AG09319 (cell line): ENCODE measurements at regions not wholly inside any gene's neighbourhood (a gene's known extent, or its start where the extent isn't known, plus 50 kb on each side); places are given as distances from the start of the nearest gene placed in this dataset.

ENCODE experiments used
- DNase-seq: peaks from one replicate; pipeline ENCODE4 v3.0.0-alpha.2; 2010; ENCODE audit warnings: low read depth; ENCODE audit errors: extremely low read depth
- TF ChIP-seq, protein P1 (sequence below): IDR thresholded peaks from 2 replicates; pipeline ENCODE4 v1.5.1; 2011; ENCODE audit warnings: low read depth, mild to moderate bottlenecking, inconsistent platforms, low read length, moderate library complexity

DNA sequence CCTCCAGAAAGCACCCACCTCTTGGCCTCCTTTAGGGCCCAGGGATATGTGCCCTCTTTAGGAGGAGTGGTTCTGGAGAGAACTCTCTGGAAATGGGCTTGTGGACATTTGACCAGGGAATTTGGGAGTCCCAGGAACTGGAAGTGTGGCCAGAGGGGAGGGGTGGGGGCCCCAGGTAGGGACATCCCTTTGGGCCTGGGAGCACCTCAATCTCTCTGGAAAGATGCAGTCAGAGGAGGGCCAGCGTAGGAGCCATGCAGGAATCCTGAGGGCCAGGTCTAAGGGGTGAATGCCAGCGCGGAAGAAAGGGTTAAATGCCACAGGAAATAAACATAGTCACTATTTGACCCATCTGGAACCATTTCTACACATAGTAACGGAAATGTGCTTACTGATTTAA, 50.3 kb upstream of the ITGA11 start:
- TF ChIP-seq, protein P1, sequence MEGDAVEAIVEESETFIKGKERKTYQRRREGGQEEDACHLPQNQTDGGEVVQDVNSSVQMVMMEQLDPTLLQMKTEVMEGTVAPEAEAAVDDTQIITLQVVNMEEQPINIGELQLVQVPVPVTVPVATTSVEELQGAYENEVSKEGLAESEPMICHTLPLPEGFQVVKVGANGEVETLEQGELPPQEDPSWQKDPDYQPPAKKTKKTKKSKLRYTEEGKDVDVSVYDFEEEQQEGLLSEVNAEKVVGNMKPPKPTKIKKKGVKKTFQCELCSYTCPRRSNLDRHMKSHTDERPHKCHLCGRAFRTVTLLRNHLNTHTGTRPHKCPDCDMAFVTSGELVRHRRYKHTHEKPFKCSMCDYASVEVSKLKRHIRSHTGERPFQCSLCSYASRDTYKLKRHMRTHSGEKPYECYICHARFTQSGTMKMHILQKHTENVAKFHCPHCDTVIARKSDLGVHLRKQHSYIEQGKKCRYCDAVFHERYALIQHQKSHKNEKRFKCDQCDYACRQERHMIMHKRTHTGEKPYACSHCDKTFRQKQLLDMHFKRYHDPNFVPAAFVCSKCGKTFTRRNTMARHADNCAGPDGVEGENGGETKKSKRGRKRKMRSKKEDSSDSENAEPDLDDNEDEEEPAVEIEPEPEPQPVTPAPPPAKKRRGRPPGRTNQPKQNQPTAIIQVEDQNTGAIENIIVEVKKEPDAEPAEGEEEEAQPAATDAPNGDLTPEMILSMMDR, result no peak
- DNase-seq, result no peak

GRCh38 chr15:68483165-68483564, 51.2 kb upstream of the ITGA11 start:
- no peak for DNase-seq
- TF ChIP-seq, protein P1, result no peak

DNA sequence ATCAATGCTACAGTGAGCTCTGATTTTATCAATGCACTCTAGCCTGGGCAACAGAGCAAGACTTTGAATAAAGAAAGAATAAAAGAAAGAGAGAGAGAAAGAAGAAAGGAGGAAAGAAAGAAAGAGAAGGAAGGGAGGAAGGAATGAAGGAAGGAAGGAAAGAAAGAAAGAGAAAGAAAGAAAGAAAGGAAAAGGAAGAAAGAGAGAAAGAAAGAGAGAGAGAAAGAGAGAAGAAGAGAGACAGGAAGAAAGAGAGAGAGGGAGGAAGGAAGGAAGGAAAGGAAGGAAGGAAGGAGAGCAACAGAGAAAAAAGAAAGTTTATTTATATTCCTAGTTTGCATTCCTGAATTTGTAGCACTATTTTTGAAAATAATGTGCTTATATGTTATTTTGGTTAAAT, 52.3 kb upstream of the ITGA11 start:
- DNase-seq, result no peak
- TF ChIP-seq, protein P1, result no peak

DNA sequence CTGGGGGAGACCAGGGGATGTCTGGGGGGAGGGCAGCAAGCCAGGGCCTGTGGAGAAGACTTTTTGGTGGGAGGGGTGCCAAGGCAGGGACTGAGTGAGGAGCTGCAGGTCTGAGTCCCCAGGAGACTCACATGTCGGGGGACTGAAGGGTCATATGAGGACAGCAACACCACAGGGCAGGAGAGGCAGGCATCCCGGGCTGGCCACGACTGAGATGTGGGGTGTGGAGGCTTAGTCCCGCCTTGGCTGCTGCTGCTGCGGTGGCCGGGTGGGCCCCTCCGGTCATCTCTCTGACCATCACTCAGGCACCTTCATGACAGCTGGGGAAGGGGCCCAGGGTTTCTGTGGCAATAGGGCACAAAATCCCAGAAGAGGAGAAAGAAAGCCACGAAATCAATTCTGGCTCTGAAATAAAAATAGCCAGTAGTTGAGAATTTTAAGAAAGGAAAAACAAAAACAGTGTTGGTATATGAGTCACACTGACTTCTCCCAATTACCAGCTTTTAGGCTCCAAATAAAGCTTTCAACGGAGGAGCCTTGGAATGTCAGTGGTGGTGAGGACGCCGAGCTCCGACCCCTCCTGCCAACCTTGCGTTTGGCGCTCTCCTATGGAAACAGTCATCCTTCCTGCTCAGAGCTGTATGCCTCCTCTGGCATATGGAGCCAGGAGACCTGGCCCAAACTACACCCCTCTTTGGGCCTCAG, 52.9 kb upstream of the ITGA11 start:
- no peak for DNase-seq
- TF ChIP-seq, protein P1, result no peak

DNA sequence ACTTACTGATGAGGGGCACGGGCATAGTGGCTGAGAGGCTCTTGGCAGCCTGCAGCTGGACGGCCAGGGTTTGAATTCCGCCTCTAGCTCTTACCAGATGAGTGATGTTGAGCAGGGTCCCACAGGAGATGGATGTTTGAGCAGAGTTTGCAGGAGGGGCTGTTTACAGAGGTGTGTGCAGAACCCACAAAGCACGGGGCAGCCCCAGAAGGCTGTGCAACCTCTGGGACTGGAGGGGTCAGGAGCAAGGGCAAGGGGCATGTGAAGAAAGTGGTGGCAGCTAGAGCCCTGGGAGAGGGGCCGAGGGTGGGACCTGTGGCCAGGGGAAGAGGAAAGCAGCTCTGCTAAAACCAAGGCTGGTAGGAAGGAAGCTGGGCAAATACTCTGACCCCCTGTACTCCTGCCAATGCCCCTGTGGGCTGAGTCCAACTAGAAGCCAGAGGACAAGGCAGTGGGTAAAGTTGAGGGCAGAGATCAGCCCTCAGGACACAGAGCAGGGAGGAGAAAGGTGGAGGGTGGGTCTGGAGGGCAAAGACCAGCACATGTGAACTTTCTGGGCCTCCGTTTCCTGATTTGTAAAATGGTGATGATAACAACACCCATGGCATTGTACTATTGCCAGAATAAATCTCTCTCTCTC, 53.9 kb upstream of the ITGA11 start:
- TF ChIP-seq, protein P1, result no peak
- no peak for DNase-seq

DNA sequence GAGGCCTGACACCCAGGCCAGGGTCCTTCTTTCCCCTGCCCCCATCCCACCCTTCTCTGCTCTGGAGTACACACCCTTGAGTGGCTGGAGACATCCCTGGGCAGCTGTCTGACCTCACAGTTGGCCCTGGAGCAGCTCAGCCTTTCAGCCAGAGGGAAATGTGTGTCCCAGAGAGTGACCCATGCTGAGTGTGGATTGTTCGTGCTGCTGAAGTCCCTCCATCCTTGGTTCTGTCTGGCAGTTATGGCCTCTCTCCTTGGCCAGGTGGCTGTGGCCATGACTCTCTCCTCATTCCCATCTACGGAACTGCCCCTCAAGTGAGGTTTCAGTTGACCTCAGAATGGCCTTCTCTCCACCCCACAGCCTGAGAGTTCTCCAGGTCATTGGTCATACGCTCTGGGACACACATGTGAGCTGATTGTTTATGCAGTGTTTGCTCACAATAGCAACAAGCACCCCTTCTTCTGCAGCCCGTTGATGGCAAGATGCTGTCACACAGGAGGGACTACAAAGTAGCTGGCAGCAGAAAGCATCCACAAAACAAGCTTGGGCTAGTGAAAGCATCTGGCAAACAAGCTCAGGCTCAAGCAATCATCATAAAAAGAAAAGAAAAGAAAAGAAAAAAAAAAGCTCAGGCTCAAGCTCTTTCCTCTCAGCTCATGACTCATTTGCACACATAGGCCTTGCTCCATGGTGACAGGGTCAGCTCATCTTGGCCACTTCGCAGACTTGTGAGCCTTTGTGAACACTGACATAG, 55.3 kb upstream of the ITGA11 start:
- DNase-seq, result no peak
- TF ChIP-seq, protein P1, result no peak

GRCh38 chr15:68488290-68488689, 56.3 kb upstream of the ITGA11 start:
- TF ChIP-seq, protein P1, result no peak

More at GRCh38 chr15:68488290-68488689, 56.3 kb upstream of the ITGA11 start:
- no peak for DNase-seq
